ENCODE measurements at regions not wholly inside any gene's neighbourhood (a gene's known extent, or its start where the extent isn't known, plus 50 kb on each side); places are given as distances from the start of the nearest gene placed in this dataset.

DNA sequence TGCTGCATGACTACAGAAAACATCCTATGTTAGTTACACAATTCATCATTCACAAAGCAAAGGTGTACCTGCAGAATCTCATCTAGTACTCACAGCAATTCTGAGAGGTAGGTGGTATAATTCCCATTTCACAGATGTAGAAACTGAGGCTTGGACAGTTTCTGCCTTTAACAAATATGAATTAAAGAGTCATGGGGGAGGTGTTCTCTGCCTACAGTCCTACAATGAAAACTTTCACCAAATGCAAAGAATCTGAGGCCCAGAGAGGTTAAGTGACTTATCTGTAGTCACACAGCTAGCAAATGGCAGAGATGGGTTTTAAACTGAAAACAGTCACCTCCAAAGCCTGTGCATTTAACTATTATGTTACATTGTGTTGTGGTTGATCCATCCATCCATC, 171.6 kb upstream of the WSCD2 start:
- Histone ChIP-seq H3K27me3 (ENCODE audit: insufficient read depth) (no peaks in the 10 kb centered on the region), H3K4me2 (no peak overlapping the region), H3K79me2 (replicated peaks; ENCODE audit: insufficient read depth) (no peaks in the 10 kb centered on the region), H3K27ac (ENCODE audit: low read depth) (no peak overlapping the region), H3K9me2 (ENCODE audit: insufficient read depth) (no peaks in the 10 kb centered on the region), H2AFZ (no peak overlapping the region), H4K20me1 (replicated peaks; ENCODE audit: insufficient read depth) (no peaks in the 10 kb centered on the region), H3K4me3 (no peak overlapping the region), H3K36me3 (ENCODE audit: insufficient read depth) (no peaks in the 10 kb centered on the region), H3F3A (replicated peaks; ENCODE audit: low read depth) (no peaks in the 10 kb centered on the region), H3K4me1 (ENCODE audit: insufficient read depth) (no peaks in the 10 kb centered on the region)
- H3K27ac Mint-ChIP-seq = no peak overlapping the region
- H3K4me1 Mint-ChIP-seq = no peaks in the 10 kb centered on the region
- TF ChIP-seq POLR2AphosphoS5 (IDR thresholded peaks at IDR 0.05; ENCODE audit: low read depth) = no peak
- no peak for TF ChIP-seq ZNF114 (CRISPR knock-in tag; IDR thresholded peaks at IDR 0.05)
- TF ChIP-seq ZNF331 (CRISPR knock-in tag; IDR thresholded peaks at IDR 0.05; ENCODE audit: low read depth) = no peak
- TF ChIP-seq, protein P1, sequence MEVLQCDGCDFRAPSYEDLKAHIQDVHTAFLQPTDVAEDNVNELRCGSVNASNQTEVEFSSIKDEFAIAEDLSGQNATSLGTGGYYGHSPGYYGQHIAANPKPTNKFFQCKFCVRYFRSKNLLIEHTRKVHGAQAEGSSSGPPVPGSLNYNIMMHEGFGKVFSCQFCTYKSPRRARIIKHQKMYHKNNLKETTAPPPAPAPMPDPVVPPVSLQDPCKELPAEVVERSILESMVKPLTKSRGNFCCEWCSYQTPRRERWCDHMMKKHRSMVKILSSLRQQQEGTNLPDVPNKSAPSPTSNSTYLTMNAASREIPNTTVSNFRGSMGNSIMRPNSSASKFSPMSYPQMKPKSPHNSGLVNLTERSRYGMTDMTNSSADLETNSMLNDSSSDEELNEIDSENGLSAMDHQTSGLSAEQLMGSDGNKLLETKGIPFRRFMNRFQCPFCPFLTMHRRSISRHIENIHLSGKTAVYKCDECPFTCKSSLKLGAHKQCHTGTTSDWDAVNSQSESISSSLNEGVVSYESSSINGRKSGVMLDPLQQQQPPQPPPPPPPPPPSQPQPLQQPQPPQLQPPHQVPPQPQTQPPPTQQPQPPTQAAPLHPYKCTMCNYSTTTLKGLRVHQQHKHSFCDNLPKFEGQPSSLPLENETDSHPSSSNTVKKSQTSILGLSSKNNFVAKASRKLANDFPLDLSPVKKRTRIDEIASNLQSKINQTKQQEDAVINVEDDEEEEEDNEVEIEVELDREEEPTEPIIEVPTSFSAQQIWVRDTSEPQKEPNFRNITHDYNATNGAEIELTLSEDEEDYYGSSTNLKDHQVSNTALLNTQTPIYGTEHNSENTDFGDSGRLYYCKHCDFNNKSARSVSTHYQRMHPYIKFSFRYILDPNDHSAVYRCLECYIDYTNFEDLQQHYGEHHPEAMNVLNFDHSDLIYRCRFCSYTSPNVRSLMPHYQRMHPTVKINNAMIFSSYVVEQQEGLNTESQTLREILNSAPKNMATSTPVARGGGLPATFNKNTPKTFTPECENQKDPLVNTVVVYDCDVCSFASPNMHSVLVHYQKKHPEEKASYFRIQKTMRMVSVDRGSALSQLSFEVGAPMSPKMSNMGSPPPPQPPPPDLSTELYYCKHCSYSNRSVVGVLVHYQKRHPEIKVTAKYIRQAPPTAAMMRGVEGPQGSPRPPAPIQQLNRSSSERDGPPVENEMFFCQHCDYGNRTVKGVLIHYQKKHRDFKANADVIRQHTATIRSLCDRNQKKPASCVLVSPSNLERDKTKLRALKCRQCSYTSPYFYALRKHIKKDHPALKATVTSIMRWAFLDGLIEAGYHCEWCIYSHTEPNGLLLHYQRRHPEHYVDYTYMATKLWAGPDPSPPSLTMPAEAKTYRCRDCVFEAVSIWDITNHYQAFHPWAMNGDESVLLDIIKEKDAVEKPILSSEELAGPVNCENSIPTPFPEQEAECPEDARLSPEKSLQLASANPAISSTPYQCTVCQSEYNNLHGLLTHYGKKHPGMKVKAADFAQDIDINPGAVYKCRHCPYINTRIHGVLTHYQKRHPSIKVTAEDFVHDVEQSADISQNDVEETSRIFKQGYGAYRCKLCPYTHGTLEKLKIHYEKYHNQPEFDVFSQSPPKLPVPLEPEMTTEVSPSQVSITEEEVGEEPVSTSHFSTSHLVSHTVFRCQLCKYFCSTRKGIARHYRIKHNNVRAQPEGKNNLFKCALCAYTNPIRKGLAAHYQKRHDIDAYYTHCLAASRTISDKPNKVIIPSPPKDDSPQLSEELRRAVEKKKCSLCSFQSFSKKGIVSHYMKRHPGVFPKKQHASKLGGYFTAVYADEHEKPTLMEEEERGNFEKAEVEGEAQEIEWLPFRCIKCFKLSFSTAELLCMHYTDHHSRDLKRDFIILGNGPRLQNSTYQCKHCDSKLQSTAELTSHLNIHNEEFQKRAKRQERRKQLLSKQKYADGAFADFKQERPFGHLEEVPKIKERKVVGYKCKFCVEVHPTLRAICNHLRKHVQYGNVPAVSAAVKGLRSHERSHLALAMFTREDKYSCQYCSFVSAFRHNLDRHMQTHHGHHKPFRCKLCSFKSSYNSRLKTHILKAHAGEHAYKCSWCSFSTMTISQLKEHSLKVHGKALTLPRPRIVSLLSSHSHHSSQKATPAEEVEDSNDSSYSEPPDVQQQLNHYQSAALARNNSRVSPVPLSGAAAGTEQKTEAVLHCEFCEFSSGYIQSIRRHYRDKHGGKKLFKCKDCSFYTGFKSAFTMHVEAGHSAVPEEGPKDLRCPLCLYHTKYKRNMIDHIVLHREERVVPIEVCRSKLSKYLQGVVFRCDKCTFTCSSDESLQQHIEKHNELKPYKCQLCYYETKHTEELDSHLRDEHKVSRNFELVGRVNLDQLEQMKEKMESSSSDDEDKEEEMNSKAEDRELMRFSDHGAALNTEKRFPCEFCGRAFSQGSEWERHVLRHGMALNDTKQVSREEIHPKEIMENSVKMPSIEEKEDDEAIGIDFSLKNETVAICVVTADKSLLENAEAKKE (CRISPR knock-in tag; IDR thresholded peaks at IDR 0.05) = no peak
- TF ChIP-seq, protein P2, sequence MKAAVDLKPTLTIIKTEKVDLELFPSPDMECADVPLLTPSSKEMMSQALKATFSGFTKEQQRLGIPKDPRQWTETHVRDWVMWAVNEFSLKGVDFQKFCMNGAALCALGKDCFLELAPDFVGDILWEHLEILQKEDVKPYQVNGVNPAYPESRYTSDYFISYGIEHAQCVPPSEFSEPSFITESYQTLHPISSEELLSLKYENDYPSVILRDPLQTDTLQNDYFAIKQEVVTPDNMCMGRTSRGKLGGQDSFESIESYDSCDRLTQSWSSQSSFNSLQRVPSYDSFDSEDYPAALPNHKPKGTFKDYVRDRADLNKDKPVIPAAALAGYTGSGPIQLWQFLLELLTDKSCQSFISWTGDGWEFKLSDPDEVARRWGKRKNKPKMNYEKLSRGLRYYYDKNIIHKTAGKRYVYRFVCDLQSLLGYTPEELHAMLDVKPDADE (IDR thresholded peaks at IDR 0.05) = no peak
- TF ChIP-seq, protein P3, sequence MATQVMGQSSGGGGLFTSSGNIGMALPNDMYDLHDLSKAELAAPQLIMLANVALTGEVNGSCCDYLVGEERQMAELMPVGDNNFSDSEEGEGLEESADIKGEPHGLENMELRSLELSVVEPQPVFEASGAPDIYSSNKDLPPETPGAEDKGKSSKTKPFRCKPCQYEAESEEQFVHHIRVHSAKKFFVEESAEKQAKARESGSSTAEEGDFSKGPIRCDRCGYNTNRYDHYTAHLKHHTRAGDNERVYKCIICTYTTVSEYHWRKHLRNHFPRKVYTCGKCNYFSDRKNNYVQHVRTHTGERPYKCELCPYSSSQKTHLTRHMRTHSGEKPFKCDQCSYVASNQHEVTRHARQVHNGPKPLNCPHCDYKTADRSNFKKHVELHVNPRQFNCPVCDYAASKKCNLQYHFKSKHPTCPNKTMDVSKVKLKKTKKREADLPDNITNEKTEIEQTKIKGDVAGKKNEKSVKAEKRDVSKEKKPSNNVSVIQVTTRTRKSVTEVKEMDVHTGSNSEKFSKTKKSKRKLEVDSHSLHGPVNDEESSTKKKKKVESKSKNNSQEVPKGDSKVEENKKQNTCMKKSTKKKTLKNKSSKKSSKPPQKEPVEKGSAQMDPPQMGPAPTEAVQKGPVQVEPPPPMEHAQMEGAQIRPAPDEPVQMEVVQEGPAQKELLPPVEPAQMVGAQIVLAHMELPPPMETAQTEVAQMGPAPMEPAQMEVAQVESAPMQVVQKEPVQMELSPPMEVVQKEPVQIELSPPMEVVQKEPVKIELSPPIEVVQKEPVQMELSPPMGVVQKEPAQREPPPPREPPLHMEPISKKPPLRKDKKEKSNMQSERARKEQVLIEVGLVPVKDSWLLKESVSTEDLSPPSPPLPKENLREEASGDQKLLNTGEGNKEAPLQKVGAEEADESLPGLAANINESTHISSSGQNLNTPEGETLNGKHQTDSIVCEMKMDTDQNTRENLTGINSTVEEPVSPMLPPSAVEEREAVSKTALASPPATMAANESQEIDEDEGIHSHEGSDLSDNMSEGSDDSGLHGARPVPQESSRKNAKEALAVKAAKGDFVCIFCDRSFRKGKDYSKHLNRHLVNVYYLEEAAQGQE (IDR thresholded peaks at IDR 0.05; ENCODE audit: unreplicated experiment) = no peak
- no peak for TF ChIP-seq CREB1 (CRISPR knock-in tag; IDR thresholded peaks at IDR 0.05; ENCODE audit: low read depth)
- no peak for TF ChIP-seq NANOG (IDR thresholded peaks at IDR 0.05; ENCODE audit: borderline replicate concordance)
- TF ChIP-seq, protein P4, sequence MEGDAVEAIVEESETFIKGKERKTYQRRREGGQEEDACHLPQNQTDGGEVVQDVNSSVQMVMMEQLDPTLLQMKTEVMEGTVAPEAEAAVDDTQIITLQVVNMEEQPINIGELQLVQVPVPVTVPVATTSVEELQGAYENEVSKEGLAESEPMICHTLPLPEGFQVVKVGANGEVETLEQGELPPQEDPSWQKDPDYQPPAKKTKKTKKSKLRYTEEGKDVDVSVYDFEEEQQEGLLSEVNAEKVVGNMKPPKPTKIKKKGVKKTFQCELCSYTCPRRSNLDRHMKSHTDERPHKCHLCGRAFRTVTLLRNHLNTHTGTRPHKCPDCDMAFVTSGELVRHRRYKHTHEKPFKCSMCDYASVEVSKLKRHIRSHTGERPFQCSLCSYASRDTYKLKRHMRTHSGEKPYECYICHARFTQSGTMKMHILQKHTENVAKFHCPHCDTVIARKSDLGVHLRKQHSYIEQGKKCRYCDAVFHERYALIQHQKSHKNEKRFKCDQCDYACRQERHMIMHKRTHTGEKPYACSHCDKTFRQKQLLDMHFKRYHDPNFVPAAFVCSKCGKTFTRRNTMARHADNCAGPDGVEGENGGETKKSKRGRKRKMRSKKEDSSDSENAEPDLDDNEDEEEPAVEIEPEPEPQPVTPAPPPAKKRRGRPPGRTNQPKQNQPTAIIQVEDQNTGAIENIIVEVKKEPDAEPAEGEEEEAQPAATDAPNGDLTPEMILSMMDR (conservative IDR thresholded peaks at IDR 0.05; ENCODE audit: low read depth in 2 of 2) = no peak
- TF ChIP-seq EZH2phosphoT487 (IDR thresholded peaks at IDR 0.05; ENCODE audit: unreplicated experiment) = no peak
- no peak for TF ChIP-seq STAT1 (IDR thresholded peaks at IDR 0.05; ENCODE audit: unreplicated experiment)
- no peak for TF ChIP-seq JUNB (IDR thresholded peaks at IDR 0.05; ENCODE audit: unreplicated experiment)
- no peak for TF ChIP-seq EZH2 (IDR thresholded peaks at IDR 0.05; ENCODE audit: low read depth, unreplicated experiment)
- ATAC-seq (no peak), DNase-seq (ENCODE audit: low spot score) (no peak)
- H3K27me3 Mint-ChIP-seq (ENCODE audit: insufficient read depth, low read depth, poor library complexity) = peaks cover 4% of the 10 kb centered on the region
- H3K4me3 Mint-ChIP-seq = no peak overlapping the region
- H3K9me3 Mint-ChIP-seq = no peaks in the 10 kb centered on the region; the same call in 2 of the 3 replicates
- H3K36me3 Mint-ChIP-seq (ENCODE audit: low read depth) = no peaks in the 10 kb centered on the region

Measured in GM23338 (cell line).